Endometrial microvascular endothelial cells (primary cell): ENCODE measurements at regions not wholly inside any gene's neighbourhood (a gene's known extent, or its start where the extent isn't known, plus 50 kb on each side); places are given as distances from the start of the nearest gene placed in this dataset.
"Not testable (repeated sequence)": the region's sequence is repeated elsewhere in the genome, so short reads cannot be mapped to it uniquely, and the experiment has no call there.

ENCODE experiments used
- in situ Hi-C: cut with HindIII; loops from 2 replicates; pipeline ENCODE4 v1.10.0; 2017; ENCODE audit warnings: low sequenced_read_pairs, low pct_unique_long_range_greater_than_20kb; ENCODE audit errors: inconsistent ontology term

- in situ Hi-C loops: loop anchor here (25.0 kb wide), 1 partner anchor 129 kb away; no protein-coding TSS in a partner anchor
These were observed 80.3 kb downstream of the ANXA5 start for GRCh38 chr4:121616449-121616848.

DNA sequence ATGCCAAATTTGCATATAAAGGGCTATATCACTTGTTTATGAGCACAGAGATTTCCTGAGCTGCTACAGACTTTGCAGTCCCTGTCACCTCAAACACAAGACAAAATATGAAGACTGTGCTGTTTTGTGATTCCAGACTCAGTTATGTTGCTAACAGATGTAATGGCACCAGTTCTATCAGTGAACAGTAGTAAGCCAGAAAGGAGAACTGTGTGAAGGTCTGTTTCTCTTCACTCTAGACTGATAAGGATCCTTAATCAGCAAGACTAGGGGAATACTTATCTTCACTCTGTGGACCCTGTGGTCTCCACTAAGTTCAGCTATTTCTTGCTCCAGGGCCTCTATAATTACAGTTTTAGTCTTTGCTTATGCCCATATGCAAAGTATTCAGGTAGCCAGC, 82.7 kb downstream of the ANXA5 start:
- in situ Hi-C loops: loop anchor here (25.0 kb wide), 1 partner anchor 127 kb away; no protein-coding TSS in a partner anchor

DNA sequence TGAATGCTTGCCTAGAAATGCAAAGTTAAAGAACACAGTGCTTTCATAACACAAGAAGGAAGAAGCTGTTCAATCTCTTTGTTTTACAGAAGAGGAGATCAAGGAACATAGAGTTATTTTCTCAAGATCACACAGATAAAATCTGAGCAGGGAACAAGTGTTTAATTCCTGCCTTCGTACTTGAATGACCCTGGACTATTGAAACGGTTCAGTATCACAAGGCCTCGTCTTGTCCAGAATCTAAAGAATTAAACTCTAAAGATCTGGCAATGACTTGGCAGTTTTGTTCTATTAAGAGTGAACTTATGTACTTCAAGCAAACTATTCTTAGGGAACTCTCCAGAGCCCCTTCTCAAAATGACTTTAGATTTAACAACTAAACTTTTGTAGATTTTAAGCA, 97.7 kb downstream of the ANXA5 start:
- in situ Hi-C loops: no loop called here

- in situ Hi-C loops: no loop called here
These were observed 99.3 kb downstream of the ANXA5 start for GRCh38 chr4:121597346-121597934.

DNA sequence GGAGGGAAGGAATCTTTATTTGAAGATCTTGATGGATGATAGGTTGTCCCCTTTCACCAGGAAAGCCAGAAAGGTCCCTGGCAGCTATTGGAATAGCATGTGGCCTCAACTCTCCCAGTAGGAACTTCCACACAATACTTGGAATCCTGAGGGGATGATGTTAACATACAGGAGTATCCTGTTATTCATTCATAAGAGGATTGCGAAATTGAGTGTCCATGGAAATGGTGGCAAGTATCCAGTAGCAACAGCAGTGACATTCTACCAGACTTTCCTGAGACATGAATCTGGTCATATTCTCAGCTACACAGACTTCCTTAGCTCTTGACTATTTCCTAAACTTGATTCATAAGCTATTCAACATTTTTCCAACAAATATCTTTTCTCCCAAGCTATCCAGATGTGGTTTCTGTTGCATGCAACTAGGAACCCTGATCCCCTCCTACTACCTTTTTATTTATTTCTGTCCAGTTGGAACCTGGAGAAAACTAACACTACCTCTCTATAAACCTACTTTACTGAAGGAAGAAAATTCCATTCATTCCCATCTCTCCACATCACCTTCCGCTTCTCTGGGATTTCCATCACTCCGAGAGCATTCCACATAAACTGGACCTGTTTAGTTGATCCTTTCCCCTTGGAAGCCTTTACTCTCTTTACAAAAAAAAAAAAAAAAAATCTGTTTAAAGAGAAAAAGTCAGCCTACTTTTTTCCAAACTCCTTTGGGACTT, 101.8 kb downstream of the ANXA5 start:
- in situ Hi-C loops: no loop called here

- in situ Hi-C loops: no loop called here
These were observed 103.0 kb downstream of the ANXA5 start for GRCh38 chr4:121593760-121594159.

DNA sequence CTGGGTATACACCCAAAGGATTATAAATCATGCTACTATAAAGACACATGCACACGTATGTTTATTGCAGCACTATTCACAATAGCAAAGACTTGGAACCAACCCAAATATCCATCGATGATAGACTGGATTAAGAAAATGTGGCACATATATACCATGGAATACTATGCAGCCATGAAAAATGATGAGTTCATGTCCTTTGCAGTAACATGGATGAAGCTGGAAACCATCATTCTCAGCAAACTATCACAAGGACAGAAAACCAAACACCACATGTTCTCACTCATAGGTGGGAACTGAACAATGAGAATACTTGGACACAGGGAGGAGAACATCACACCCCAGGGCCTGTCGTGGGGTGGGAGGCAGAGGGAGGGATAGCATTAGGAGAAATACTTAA, 104.5 kb downstream of the ANXA5 start:
- in situ Hi-C loops: not testable (repeated sequence)

- in situ Hi-C loops: no loop called here
These were observed 111.9 kb downstream of the ANXA5 start for GRCh38 chr4:121584836-121585235.

- in situ Hi-C loops: no loop called here
These were observed 113.4 kb downstream of the ANXA5 start for GRCh38 chr4:121583396-121583795.

- in situ Hi-C loops: no loop called here
These were observed 114.5 kb downstream of the ANXA5 start for GRCh38 chr4:121582296-121582695.

GRCh38 chr4:121575392-121575791, 121.4 kb downstream of the ANXA5 start:
- in situ Hi-C loops: not testable (repeated sequence)

- in situ Hi-C loops: no loop called here
These were observed 122.2 kb downstream of the ANXA5 start for GRCh38 chr4:121574618-121575017.

DNA sequence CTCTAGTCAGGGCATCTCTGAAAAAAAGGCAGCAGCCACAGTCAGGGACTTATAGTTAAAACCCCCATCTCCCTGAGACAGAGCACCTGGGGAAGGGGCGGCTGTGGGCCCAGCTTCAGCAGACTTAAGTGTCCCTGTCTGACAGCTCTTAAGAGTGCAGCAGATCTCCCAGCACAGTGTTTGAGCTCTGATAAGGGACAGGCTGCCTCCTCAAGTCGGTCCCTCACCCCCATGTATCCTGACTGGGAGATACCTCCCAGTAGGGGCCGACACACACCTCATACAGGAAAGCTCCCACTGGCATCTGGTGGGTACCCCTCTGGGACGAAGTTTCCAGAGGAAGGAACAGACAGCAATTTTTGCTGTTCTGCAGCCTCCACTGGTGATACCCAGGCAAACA, 129.0 kb downstream of the ANXA5 start:
- in situ Hi-C loops: no loop called here

- in situ Hi-C loops: no loop called here
These were observed 131.9 kb downstream of the ANXA5 start for GRCh38 chr4:121564840-121565375.

DNA sequence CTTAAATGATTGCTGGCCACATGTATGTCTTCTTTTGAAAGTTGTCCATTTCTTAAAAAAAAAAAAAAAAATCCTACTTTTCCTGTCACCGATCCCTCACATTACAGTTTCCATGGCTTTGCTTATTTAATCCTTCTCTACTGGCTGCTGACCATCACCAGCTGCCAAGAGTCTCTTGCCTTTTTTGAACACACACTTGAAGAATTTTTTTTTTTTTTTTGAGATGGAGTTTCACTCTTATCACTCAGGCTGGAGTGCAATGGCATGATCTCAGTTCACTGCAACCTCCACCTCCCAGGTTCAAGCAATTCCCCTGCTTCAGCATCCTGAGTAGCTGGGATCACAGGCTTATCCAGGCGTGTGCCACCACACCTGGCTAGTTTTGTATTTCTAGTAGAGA, 134.0 kb downstream of the ANXA5 start:
- in situ Hi-C loops: no loop called here

DNA sequence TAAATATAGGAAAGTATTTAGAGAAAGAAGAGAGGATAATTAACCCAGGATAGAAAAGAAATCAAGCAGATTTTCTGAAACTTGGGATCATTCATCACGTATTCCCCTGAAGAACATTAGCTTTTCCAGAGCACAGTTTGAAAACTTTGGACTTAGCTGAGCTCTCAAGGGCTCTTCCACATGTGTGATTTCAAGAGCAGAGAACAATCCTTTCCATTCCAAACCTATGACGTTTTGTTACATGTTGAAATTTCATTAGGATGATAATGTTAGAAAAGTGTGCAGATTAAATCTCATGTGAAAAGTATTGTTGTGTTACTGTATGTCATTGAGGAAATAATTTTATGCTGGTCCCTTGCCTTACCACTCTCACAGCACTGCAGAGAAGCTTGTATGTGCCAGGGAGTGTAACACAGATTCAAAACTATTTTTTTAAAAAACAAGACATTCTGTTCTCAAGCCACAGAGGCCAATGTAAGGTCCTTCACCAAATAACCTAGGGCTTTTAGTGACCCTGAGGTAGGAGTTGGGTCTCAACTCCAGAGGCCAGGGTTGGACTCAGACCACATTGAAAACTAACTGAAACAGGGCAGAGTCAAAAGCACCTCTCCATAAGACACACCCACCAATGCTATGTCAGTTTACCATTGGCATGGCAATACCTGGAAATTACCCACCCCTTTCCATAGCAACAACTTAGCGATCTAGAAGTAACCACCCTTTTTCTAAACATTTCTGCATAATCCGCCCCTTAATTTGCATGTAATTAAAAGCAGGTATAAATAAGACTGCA, 141.3 kb downstream of the ANXA5 start:
- in situ Hi-C loops: no loop called here

DNA sequence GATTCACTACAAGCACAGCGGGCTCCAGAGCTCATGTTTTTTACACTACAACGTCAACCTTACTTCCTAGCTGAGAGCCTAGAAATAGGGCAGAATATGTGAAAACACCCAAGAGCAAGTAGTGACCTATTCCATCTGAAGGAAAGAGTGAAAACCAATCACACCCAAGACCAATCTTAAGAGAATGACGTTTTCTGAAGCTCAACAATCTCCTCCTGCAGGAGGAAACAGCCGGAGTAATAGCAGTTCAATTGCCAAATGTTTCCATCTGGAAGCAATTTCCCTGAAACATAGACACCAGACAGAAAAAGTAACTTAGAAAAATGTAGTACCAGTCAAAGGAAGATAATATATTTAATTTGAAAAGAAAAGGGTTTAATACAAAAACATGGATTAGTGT, 142.4 kb downstream of the ANXA5 start:
- in situ Hi-C loops: no loop called here

DNA sequence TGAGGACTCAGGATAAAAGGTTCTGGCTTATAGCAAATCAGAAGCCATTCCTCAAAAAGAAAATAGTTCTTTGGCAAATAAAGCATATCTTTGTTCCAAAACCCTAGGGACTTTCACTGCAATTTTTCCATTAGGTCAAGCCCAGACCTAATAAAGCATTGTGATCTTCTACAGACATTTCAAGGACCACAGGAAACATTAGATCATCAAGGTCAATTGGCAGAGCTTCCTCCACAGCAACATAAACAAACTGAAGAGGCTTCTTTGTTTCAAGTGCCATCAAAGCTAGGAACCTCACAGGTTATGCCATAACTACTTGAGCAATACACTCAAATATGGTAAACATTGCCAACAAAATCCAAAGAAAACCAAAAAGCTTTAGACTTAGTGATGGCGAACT, 144.9 kb downstream of the ANXA5 start:
- in situ Hi-C loops: no loop called here

DNA sequence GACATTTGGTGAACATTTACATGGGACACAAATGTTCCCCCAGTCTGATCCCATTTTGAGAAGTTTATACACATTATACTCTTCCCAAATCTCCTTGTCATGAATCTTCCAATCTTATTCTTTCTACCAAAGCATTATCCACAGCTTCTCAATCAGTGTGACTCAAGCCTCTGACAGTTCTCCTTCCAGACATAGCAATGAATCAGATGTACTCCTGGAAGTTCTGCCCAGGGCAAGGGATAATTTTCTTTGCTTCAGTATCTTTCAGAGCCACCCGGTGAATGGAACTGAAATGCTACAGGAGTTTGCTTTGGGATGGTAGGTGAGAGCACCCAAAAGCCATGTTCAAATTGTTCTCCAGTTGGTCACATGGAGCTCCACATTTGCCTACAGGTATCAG, 145.5 kb downstream of the ANXA5 start:
- in situ Hi-C loops: no loop called here

DNA sequence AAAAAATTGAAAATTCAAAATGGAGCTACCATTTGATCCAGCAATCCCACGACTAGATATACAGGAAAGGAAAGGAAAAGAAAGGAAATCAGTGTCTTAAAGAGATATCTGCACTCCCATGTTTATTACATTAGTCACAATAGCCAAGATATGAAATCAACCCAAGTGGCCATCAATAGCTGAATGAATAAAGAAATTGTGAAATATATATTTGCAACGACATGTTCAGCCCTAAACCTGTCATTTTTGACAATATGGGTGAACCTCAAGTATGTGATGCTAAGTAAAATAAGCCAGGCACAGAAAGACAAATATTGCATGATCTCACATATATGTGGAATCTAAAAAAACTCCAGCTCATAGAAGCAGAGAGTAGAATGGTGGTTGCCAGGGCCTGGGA, 155.1 kb downstream of the ANXA5 start:
- in situ Hi-C loops: no loop called here
